ES-I3 (cell line): ENCODE measurements at regions not wholly inside any gene's neighbourhood (a gene's known extent, or its start where the extent isn't known, plus 50 kb on each side); places are given as distances from the start of the nearest gene placed in this dataset.
"Not testable (repeated sequence)": the region's sequence is repeated elsewhere in the genome, so short reads cannot be mapped to it uniquely, and the experiment has no call there.

Experiments
- H3K36me3 ChIP-seq: 2 replicates; pipeline ENCODE4 v1.6.1; 2013; ENCODE audit warnings: mild to moderate bottlenecking, low read length, control low read depth, moderate library complexity; ENCODE audit not compliant: insufficient read depth
- H3K4me1 ChIP-seq: 2 replicates; pipeline ENCODE4 v1.6.1; 2013; ENCODE audit warnings: mild to moderate bottlenecking, control low read depth, low read length; ENCODE audit not compliant: insufficient read depth
- H3K9ac ChIP-seq: 2 replicates; pipeline ENCODE4 v1.6.1; 2013; ENCODE audit warnings: low read depth, mild to moderate bottlenecking, low read length, moderate library complexity
- H3K9me3 ChIP-seq: 2 replicates; pipeline ENCODE4 v1.6.1; 2013; ENCODE audit warnings: mild to moderate bottlenecking, low read length, moderate library complexity; ENCODE audit not compliant: control insufficient read depth, insufficient read depth

- Histone ChIP-seq H3K36me3 (no peaks in the 10 kb centered on the region), H3K4me1 (peaks cover 17% of the 10 kb centered on the region; the same call in 1 of the 2 replicates), H3K9ac (no peak overlapping the region), H3K9me3 (no peaks in the 10 kb centered on the region)
Observed at GRCh38 chr9:100639854-100640253, 62.0 kb downstream of the CAVIN4 start.

GRCh38 chr9:100640447-100641050 is 62.7 kb downstream of the CAVIN4 start:
- Histone ChIP-seq H3K36me3 (no peaks in the 10 kb centered on the region), H3K9me3 (no peaks in the 10 kb centered on the region), H3K4me1 (peaks cover 17% of the 10 kb centered on the region; the same call in 1 of the 2 replicates), H3K9ac (no peak overlapping the region)

- no peaks in the 10 kb centered on the region for H3K36me3 ChIP-seq
- no peak overlapping the region for H3K9ac ChIP-seq
- H3K4me1 ChIP-seq = peaks cover 17% of the 10 kb centered on the region; the same call in 1 of the 2 replicates
- H3K9me3 ChIP-seq = no peaks in the 10 kb centered on the region
Observed at GRCh38 chr9:100641166-100641565, 63.3 kb downstream of the CAVIN4 start.

- H3K9me3 ChIP-seq = no peaks in the 10 kb centered on the region; the same call in 1 of the 2 replicates
- H3K9ac ChIP-seq = no peak overlapping the region
- no peaks in the 10 kb centered on the region for H3K4me1 ChIP-seq
- no peaks in the 10 kb centered on the region for H3K36me3 ChIP-seq
Observed at GRCh38 chr9:100652850-100653249, 75.0 kb downstream of the CAVIN4 start.

GRCh38 chr9:100653643-100654334 is 75.9 kb downstream of the CAVIN4 start:
- Histone ChIP-seq H3K36me3 (no peaks in the 10 kb centered on the region), H3K9me3 (no peaks in the 10 kb centered on the region; the same call in 1 of the 2 replicates), H3K9ac (no peak overlapping the region), H3K4me1 (no peaks in the 10 kb centered on the region)

GRCh38 chr9:100656851-100657250 is 79.0 kb downstream of the CAVIN4 start:
- not testable (repeated sequence) for H3K9me3 ChIP-seq, H3K36me3 ChIP-seq, H3K9ac ChIP-seq, H3K4me1 ChIP-seq

GRCh38 chr9:100661668-100662067 is 83.8 kb downstream of the CAVIN4 start:
- H3K9me3 ChIP-seq = no peaks in the 10 kb centered on the region
- no peaks in the 10 kb centered on the region for H3K4me1 ChIP-seq
- H3K36me3 ChIP-seq = no peaks in the 10 kb centered on the region
- no peak overlapping the region for H3K9ac ChIP-seq

- Histone ChIP-seq H3K4me1 (no peaks in the 10 kb centered on the region), H3K36me3 (no peaks in the 10 kb centered on the region), H3K9me3 (no peaks in the 10 kb centered on the region), H3K9ac (no peak overlapping the region)
Observed at GRCh38 chr9:100662122-100662521, 84.2 kb downstream of the CAVIN4 start.

GRCh38 chr9:100667448-100667847 is 89.6 kb downstream of the CAVIN4 start:
- H3K36me3 ChIP-seq = no peaks in the 10 kb centered on the region

GRCh38 chr9:100668024-100668423 is 90.1 kb downstream of the CAVIN4 start:
- H3K36me3 ChIP-seq = no peaks in the 10 kb centered on the region
- H3K9ac ChIP-seq = no peak overlapping the region
- H3K4me1 ChIP-seq = peaks cover 25% of the 10 kb centered on the region
- H3K9me3 ChIP-seq = no peaks in the 10 kb centered on the region

More at GRCh38 chr9:100667448-100667847, 89.6 kb downstream of the CAVIN4 start:
- peaks cover 21% of the 10 kb centered on the region for H3K4me1 ChIP-seq
- no peak overlapping the region for H3K9ac ChIP-seq
- no peaks in the 10 kb centered on the region for H3K9me3 ChIP-seq

- H3K9ac ChIP-seq = no peak overlapping the region
- H3K4me1 ChIP-seq = peaks cover 25% of the 10 kb centered on the region
- no peaks in the 10 kb centered on the region for H3K9me3 ChIP-seq
- no peaks in the 10 kb centered on the region for H3K36me3 ChIP-seq
Observed at GRCh38 chr9:100669968-100670367, 92.1 kb downstream of the CAVIN4 start.

GRCh38 chr9:100670719-100671118 is 92.8 kb downstream of the CAVIN4 start:
- H3K9ac ChIP-seq = no peak overlapping the region
- peaks cover 25% of the 10 kb centered on the region for H3K4me1 ChIP-seq
- H3K9me3 ChIP-seq = no peaks in the 10 kb centered on the region
- no peaks in the 10 kb centered on the region for H3K36me3 ChIP-seq

- peaks cover 25% of the 10 kb centered on the region for H3K4me1 ChIP-seq
- H3K36me3 ChIP-seq = no peaks in the 10 kb centered on the region
- H3K9me3 ChIP-seq = no peaks in the 10 kb centered on the region
- H3K9ac ChIP-seq = no peak overlapping the region
Observed at GRCh38 chr9:100671898-100672297, 94.0 kb downstream of the CAVIN4 start.

GRCh38 chr9:100673249-100673648 is 95.4 kb downstream of the CAVIN4 start:
- Histone ChIP-seq H3K36me3 (no peaks in the 10 kb centered on the region), H3K4me1 (peaks cover 25% of the 10 kb centered on the region), H3K9ac (no peak overlapping the region), H3K9me3 (no peaks in the 10 kb centered on the region)

- peaks cover 25% of the 10 kb centered on the region for H3K4me1 ChIP-seq
- no peak overlapping the region for H3K9ac ChIP-seq
- H3K36me3 ChIP-seq = no peaks in the 10 kb centered on the region
- no peaks in the 10 kb centered on the region for H3K9me3 ChIP-seq
Observed at GRCh38 chr9:100674419-100675122, 96.7 kb downstream of the CAVIN4 start.
